ENCODE measurements at regions not wholly inside any gene's neighbourhood (a gene's known extent, or its start where the extent isn't known, plus 50 kb on each side); places are given as distances from the start of the nearest gene placed in this dataset.

- DNase-seq = no peak
Measured at GRCh38 chr6:56765494-56765893, 122.8 kb upstream of the DST start.

GRCh38 chr6:56764081-56764566 lies 121.4 kb upstream of the DST start:
- peak; percentile 5 for DNase-seq

GRCh38 chr6:56761651-56762050 lies 119.0 kb upstream of the DST start:
- no peak for DNase-seq

GRCh38 chr6:56760842-56761241 lies 118.2 kb upstream of the DST start:
- DNase-seq = no peak

- no peak for DNase-seq
Measured at GRCh38 chr6:56759521-56759920, 116.8 kb upstream of the DST start.

GRCh38 chr6:56758553-56758952 lies 115.9 kb upstream of the DST start:
- no peak for DNase-seq

GRCh38 chr6:56758120-56758519 lies 115.4 kb upstream of the DST start:
- no peak for DNase-seq

GRCh38 chr6:56757588-56757984 lies 114.9 kb upstream of the DST start:
- no peak for DNase-seq

GRCh38 chr6:56756791-56757587 lies 114.3 kb upstream of the DST start:
- DNase-seq = peak; percentile 51

GRCh38 chr6:56756219-56756789 lies 113.6 kb upstream of the DST start:
- DNase-seq = no peak

GRCh38 chr6:56755040-56755439 lies 112.4 kb upstream of the DST start:
- DNase-seq = no peak

- DNase-seq = no peak
Measured at GRCh38 chr6:56753811-56754210, 111.1 kb upstream of the DST start.

GRCh38 chr6:56752534-56752933 lies 109.8 kb upstream of the DST start:
- no peak for DNase-seq

- DNase-seq = no peak
Measured at GRCh38 chr6:56752009-56752408, 109.3 kb upstream of the DST start.

- DNase-seq = no peak
Measured at GRCh38 chr6:56751604-56752003, 108.9 kb upstream of the DST start.

GRCh38 chr6:56750686-56751085 lies 108.0 kb upstream of the DST start:
- no peak for DNase-seq

GRCh38 chr6:56749632-56750151 lies 107.0 kb upstream of the DST start:
- DNase-seq = no peak

- DNase-seq = no peak
Measured at GRCh38 chr6:56746767-56747504, 104.2 kb upstream of the DST start.

GRCh38 chr6:56745971-56746370 lies 103.3 kb upstream of the DST start:
- no peak for DNase-seq

GRCh38 chr6:56745081-56745480 lies 102.4 kb upstream of the DST start:
- no peak for DNase-seq

- DNase-seq = no peak
Measured at GRCh38 chr6:56744528-56744927, 101.8 kb upstream of the DST start.

- DNase-seq = no peak
Measured at GRCh38 chr6:56742122-56742791, 99.6 kb upstream of the DST start.

- DNase-seq = no peak
Measured at GRCh38 chr6:56741472-56741871, 98.8 kb upstream of the DST start.
